Prostate gland (tissue), 2 donors: ENCODE measurements at regions not wholly inside any gene's neighbourhood (a gene's known extent, or its start where the extent isn't known, plus 50 kb on each side); places are given as distances from the start of the nearest gene placed in this dataset.

Source experiments
- DNase-seq: peaks from one replicate; pipeline ENCODE4 v3.0.0-alpha.2; 2019; ENCODE audit warnings: low spot score
- H3K27ac ChIP-seq, 2 donors: fragments of 200-600 bp; sonication (generic); 2 replicates each; pipeline ENCODE4 v1.5.1; 2017 to 2019
- H3K27me3 ChIP-seq: fragments of 200-600 bp; sonication (generic); replicated peaks from 2 replicates; pipeline ENCODE4 v1.5.1; 2019; ENCODE audit not compliant: insufficient read depth
- H3K36me3 ChIP-seq, 2 donors: fragments of 200-600 bp; sonication (generic); 1 replicate in 1 of 2; 2 replicates in 1 of 2; pipeline versions ENCODE4 v1.5.1 to v1.8.1; 2017 to 2019
- H3K4me1 ChIP-seq: fragments of 200-600 bp; sonication (generic); replicated peaks from 2 replicates; pipeline ENCODE4 v1.5.1; 2019
- H3K4me3 ChIP-seq, 2 donors: fragments of 200-600 bp; sonication (generic); 2 replicates each; pipeline ENCODE4 v1.5.1; 2017 to 2019
- H3K9me3 ChIP-seq: fragments of 200-600 bp; sonication (generic); 2 replicates; pipeline ENCODE4 v1.5.1; 2017
- CTCF ChIP-seq, 4 experiments: fragments of 200-600 bp in 2 of 4; fragments of 450-650 bp in 2 of 4; sonication (generic) in 2 of 4; IDR thresholded peaks; 1 replicate in 3 of 4; 2 replicates in 1 of 4; pipeline ENCODE4 v1.5.1; 2016 to 2019; ENCODE audit warnings: antibody characterized with exemption in 4 of 4, mild to moderate bottlenecking in 2 of 4, moderate library complexity in 2 of 4
- POLR2A ChIP-seq: fragments of 450-650 bp; IDR thresholded peaks from one replicate; pipeline ENCODE4 v1.6.1; 2016; ENCODE audit warnings: antibody characterized with exemption, mild to moderate bottlenecking
- POLR2AphosphoS5 ChIP-seq: sonication (generic); formaldehyde crosslinking; IDR thresholded peaks from one replicate; pipeline ENCODE4 v1.6.1; 2017; ENCODE audit warnings: antibody characterized with exemption
- WGBS: methylation state at CpG from one replicate; pipeline ENCODE4 v1.1.5; 2018; 5-methylcytosine and 5-hydroxymethylcytosine counted together
- intact Hi-C: fragments of 100-400 bp; cut with DNase I; formaldehyde crosslinking; loops from one replicate; pipeline ENCODE4 v1.14.2; 2022

GRCh38 chr10:28130267-28130666 lies 131.4 kb upstream of the ODAD2 start:
- WGBS, result 54% methylated on average over 3 of the region's 3 CpGs
- H3K9me3 ChIP-seq, result no peaks in the 10 kb centered on the region
- TF ChIP-seq CTCF (IDR thresholded peaks at IDR 0.05), result no peak
- H3K4me1 ChIP-seq, result no peaks in the 10 kb centered on the region
- no peak overlapping the region for H3K27ac ChIP-seq
- DNase-seq, result no peak
- intact Hi-C loops, result no loop called here
- H3K4me3 ChIP-seq, result no peak overlapping the region
- H3K36me3 ChIP-seq, result no peaks in the 10 kb centered on the region
- no peaks in the 10 kb centered on the region for H3K27me3 ChIP-seq

GRCh38 chr10:28127881-28128280 lies 129.0 kb upstream of the ODAD2 start:
- TF ChIP-seq POLR2A (no peak), CTCF (IDR thresholded peaks at IDR 0.05) (no peak), POLR2AphosphoS5 (no peak)
- H3K27me3 ChIP-seq, result no peaks in the 10 kb centered on the region
- no peaks in the 10 kb centered on the region for H3K9me3 ChIP-seq
- no peak for DNase-seq
- intact Hi-C loops, result no loop called here
- H3K4me3 ChIP-seq, result no peak overlapping the region
- H3K36me3 ChIP-seq, result no peaks in the 10 kb centered on the region
- no peak overlapping the region for H3K27ac ChIP-seq
- H3K4me1 ChIP-seq, result no peaks in the 10 kb centered on the region
- WGBS, result 98% methylated on average over 3 of the region's 3 CpGs

- no peak overlapping the region for H3K27ac ChIP-seq
Measured at GRCh38 chr10:28125701-28126100, 126.8 kb upstream of the ODAD2 start.

GRCh38 chr10:28120795-28121194 lies 121.9 kb upstream of the ODAD2 start:
- no peak for DNase-seq
- H3K36me3 ChIP-seq, result no peaks in the 10 kb centered on the region
- no peaks in the 10 kb centered on the region for H3K27me3 ChIP-seq
- WGBS, result 53% methylated on average over 4 of the region's 4 CpGs
- intact Hi-C loops, result loop anchor here (5.0 kb wide), 1 partner anchor 63 kb away; no protein-coding TSS in a partner anchor
- TF ChIP-seq CTCF (IDR thresholded peaks at IDR 0.05) (no peak), POLR2A (no peak), POLR2AphosphoS5 (no peak)
- H3K9me3 ChIP-seq, result no peaks in the 10 kb centered on the region
- H3K4me1 ChIP-seq, result no peaks in the 10 kb centered on the region
- no peak overlapping the region for H3K4me3 ChIP-seq
- no peak overlapping the region for H3K27ac ChIP-seq

More at GRCh38 chr10:28125701-28126100, 126.8 kb upstream of the ODAD2 start:
- no peak for DNase-seq
- Histone ChIP-seq H3K36me3 (no peaks in the 10 kb centered on the region), H3K4me3 (no peak overlapping the region), H3K27me3 (no peaks in the 10 kb centered on the region), H3K9me3 (no peaks in the 10 kb centered on the region), H3K4me1 (no peaks in the 10 kb centered on the region)
- TF ChIP-seq CTCF (IDR thresholded peaks at IDR 0.05), result no peak
- TF ChIP-seq POLR2AphosphoS5, result peak; percentile 48
- intact Hi-C loops, result no loop called here

GRCh38 chr10:28120043-28120749 lies 121.3 kb upstream of the ODAD2 start:
- H3K36me3 ChIP-seq, result no peaks in the 10 kb centered on the region
- H3K9me3 ChIP-seq, result no peaks in the 10 kb centered on the region
- 22% methylated on average over 6 of the region's 6 CpGs for WGBS
- H3K4me3 ChIP-seq, result no peak overlapping the region
- H3K4me1 ChIP-seq, result no peaks in the 10 kb centered on the region
- TF ChIP-seq CTCF (IDR thresholded peaks at IDR 0.05), result no peak
- TF ChIP-seq POLR2A, result no peak
- peak; percentile 52 for TF ChIP-seq POLR2AphosphoS5
- H3K27ac ChIP-seq, result peak overlapping the region in 1 of 2 donors; percentile 22
- peak; percentile 30 for DNase-seq
- intact Hi-C loops, result loop anchor here (5.0 kb wide), 1 partner anchor 63 kb away; no protein-coding TSS in a partner anchor
- H3K27me3 ChIP-seq, result no peaks in the 10 kb centered on the region
